Endothelial cell of hepatic sinusoid (primary cell): ENCODE measurements at regions not wholly inside any gene's neighbourhood (a gene's known extent, or its start where the extent isn't known, plus 50 kb on each side); places are given as distances from the start of the nearest gene placed in this dataset.

Source experiments
- in situ Hi-C: cut with HindIII; loops from 2 replicates; pipeline ENCODE4 v1.10.0; 2017; ENCODE audit warnings: low sequenced_read_pairs

DNA sequence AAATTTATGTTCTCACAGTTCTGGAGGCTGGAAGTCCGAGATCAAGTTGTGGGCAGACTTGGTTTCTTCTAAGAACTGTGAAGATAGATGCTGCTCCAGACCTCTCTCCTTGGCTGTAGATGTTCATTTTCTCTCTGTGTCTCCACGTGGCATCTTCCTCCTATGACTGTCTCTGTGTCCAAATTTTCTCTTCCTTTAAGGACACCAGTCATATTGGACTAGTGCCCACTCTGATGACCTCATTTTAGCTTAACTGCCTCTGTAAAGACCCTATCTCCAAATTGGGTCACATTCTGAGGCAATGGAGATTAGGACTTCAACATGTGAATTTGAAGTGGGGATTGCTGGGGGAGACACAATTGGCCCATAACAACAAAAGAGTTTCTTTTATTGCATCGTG is 125.3 kb upstream of the ETS2 start:
- in situ Hi-C loops, result no loop called here

DNA sequence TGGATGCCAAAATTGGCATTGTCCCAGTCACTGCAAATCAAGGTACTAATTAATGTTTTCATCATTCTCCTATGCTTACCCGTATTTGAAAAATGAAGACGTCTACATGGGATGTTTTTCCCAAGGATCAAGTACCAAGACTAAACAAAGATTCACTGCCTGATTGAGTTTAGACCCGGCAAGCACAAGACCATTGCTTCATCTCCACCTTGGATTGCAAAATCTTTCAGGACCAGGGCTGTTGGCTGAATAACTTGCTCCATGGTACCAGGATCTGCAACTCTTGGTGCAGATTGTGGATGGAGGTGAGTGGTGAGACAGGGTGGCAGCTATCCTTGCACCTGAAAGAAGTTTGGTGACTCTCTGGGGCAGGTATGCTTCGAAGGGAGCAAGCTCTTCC is 122.5 kb upstream of the ETS2 start:
- in situ Hi-C loops, result no loop called here

- in situ Hi-C loops, result loop anchor here (5.0 kb wide), 1 partner anchor 51 kb away; no protein-coding TSS in a partner anchor
These were observed 117.7 kb upstream of the ETS2 start for GRCh38 chr21:38688068-38688467.

- in situ Hi-C loops, result no loop called here
These were observed 114.1 kb upstream of the ETS2 start for GRCh38 chr21:38691631-38692030.

DNA sequence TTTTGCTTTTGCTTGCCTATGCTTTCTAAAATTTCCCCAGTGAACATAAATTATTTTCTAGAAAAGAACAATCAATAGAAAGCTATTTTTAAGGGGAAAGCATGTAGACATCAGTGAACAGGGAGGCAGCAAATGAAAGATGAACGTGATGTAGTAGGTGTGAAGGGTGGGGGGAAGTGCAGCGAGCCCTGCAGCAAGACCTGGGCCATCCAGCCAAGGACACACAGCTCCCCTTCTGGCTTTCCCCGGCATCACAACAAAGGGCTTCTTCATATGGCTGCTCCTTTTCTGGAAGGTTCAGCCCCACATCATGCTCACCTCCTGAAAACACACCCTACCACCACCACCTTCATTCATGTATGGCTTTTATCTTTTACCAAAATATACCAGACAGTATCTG is 109.2 kb upstream of the ETS2 start:
- in situ Hi-C loops, result no loop called here

- in situ Hi-C loops, result no loop called here
These were observed 106.7 kb upstream of the ETS2 start for GRCh38 chr21:38699048-38699447.

DNA sequence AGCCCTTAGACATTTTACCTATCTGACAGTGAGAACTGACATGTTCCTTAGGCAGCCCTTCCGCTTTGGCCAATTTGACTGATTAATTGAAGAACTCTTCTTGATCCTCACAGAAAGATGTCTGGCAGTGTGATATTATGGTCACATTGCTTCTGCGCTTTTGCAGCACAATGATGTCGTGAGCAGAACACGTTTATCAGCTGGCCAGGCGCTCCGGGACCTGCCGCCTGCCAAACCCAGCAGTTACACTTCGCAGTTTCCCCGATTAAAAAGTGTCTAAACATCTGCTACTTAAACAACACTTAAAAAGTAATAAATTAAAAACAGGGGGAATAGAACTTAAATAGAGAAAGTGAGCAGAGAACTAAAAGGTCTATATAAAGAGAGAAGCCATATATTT is 103.5 kb upstream of the ETS2 start:
- in situ Hi-C loops, result loop anchor here (5.0 kb wide), 1 partner anchor 35 kb away; no protein-coding TSS in a partner anchor

- in situ Hi-C loops, result no loop called here
These were observed 95.9 kb upstream of the ETS2 start for GRCh38 chr21:38709876-38710275.

DNA sequence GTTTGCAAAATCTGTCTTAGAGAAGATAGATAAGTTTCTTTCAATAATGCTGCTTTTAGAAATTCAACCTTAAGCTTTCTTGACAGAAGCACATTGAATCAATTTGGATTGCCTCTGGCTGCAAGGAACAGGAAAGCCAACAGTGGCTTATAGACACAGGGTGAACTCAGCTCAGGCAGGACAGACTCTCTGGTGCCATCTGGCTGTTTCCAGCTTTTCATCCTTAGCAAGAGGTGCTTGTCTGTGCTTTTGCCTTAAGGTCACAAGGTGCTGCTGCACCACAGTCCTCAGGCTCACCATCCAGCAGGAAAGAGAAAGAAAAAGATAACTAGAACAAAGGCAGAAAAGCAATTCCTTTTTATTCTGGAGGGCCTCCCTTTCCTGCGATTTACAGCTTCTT is 93.7 kb upstream of the ETS2 start:
- in situ Hi-C loops, result no loop called here

DNA sequence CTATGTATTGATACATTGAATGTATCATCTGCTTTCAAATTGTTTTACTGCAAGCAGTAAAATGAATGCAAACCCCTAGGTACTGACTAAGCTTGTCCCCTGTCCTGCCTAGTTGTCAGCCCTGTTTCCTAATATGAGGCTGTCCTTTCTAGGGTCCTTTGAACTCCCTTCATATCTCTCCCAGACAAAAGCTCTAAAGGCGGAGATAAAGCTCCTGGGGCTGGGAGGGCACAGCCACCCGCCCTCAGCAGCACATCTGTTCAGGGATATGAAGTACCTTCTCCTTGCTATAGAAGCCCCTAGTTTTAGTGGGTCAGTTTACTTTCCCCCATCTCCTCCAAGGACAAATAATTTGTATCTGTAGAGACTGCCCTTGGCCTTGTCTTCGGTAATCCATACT is 93.1 kb upstream of the ETS2 start:
- in situ Hi-C loops, result no loop called here

- in situ Hi-C loops, result no loop called here
These were observed 91.5 kb upstream of the ETS2 start for GRCh38 chr21:38714039-38714817.

DNA sequence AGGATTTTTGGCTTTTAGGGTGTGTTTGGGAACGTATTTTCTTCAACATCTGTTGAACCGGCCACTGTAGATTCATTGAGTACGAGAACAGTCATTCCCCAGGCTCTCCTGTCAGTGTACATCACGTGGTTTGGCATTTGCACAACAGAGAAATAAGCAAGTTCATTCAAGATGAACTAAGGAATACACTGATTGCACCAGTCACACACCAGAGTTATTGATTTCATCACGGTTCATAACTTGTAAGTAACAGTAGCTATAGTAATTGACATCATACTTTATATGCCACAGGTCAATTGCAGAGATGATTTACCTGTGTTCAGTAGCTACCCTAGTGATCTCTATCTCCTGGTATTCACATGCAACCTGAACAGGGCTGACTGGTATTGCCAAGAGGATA is 90.7 kb upstream of the ETS2 start:
- in situ Hi-C loops, result no loop called here

- in situ Hi-C loops, result no loop called here
These were observed 89.6 kb upstream of the ETS2 start for GRCh38 chr21:38716088-38716487.

GRCh38 chr21:38716942-38717341 is 88.8 kb upstream of the ETS2 start:
- in situ Hi-C loops, result no loop called here

- in situ Hi-C loops, result no loop called here
These were observed 87.2 kb upstream of the ETS2 start for GRCh38 chr21:38718481-38718880.

GRCh38 chr21:38720074-38720473 is 85.7 kb upstream of the ETS2 start:
- in situ Hi-C loops, result no loop called here

DNA sequence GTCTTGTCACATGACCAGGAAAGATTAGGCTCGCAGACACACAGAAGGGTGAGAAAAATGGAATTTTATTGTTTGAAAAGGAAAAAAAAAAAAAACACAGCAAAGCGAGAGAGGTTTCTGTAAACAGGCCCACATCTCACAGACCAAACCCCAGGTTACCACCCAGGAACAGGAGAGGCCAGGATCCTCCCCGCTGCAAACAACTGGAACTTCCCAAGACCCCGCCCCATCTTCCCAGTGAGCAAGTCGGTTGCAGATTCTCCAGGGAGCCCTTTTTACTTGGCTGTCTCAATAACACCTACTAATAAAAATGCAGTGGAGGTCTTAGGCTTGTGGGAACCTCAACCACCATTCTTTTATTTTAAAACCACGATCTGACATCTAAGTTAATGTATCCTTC is 84.7 kb upstream of the ETS2 start:
- in situ Hi-C loops, result no loop called here

DNA sequence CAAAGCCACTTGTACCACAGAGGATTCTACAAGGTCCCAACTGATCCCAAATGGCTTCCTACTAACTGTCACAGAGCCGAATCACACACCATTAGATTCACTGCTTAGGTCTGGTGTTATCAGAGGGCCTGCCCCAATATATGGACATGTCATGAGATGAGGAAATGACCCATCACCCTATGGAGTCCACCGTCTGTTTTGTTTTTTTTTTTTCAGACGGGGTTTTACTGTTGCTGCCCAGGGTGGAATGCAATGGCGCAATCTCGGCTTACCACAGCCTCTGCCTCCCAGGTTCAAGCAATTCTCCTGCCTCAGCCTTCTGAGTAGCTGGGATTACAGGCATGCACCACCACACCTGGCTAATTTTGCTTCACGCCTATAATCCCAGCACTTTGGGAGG is 83.8 kb upstream of the ETS2 start:
- in situ Hi-C loops, result no loop called here

GRCh38 chr21:38725196-38726157 is 80.3 kb upstream of the ETS2 start:
- in situ Hi-C loops, result loop anchor here (25.0 kb wide), 1 partner anchor 387 kb away; no protein-coding TSS in a partner anchor

DNA sequence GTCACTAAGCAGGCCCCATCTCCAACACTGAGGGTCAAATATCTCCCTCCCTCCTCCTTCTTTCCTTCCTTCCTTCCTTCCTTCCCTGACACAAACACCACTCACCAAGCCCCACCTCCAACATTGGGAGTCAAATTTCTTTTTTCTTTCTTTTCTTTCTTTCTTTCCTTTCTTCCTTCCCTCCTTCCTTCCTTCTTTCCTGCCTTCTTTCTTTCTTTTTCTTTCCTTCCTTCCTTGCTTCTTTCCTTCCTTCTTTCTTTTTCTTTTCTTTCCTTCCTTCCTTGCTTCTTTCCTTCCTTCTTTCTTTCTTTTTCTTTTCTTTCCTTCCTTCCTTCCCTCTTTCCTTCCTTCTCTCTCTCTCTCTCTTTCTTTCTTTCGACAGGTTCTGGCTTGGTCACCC is 79.2 kb upstream of the ETS2 start:
- in situ Hi-C loops, result loop anchor here (25.0 kb wide), 1 partner anchor 386 kb away; no protein-coding TSS in a partner anchor

- in situ Hi-C loops, result loop anchor here (25.0 kb wide), 1 partner anchor 383 kb away; no protein-coding TSS in a partner anchor
These were observed 76.4 kb upstream of the ETS2 start for GRCh38 chr21:38729291-38729690.
